ENCODE measurements at regions not wholly inside any gene's neighbourhood (a gene's known extent, or its start where the extent isn't known, plus 50 kb on each side); places are given as distances from the start of the nearest gene placed in this dataset.

GRCh38 chr2:15800495-15801329, 139.6 kb upstream of the MYCN start:
- Mint-ChIP-seq H3K36me3 (ENCODE audit: low read depth) (no peaks in the 10 kb centered on the region), H3K9me3 (no peaks in the 10 kb centered on the region), H3K4me3 (no peak overlapping the region), H3K27me3 (no peaks in the 10 kb centered on the region), H3K27ac (no peak overlapping the region), H3K4me1 (no peaks in the 10 kb centered on the region)
- POLR2A ChIA-PET = no interaction called here
- CTCF ChIA-PET = no interaction called here
- intact Hi-C loops (cut with micrococcal nuclease) = no loop called here
- DNase-seq = no peak
- TF ChIP-seq, protein P1, sequence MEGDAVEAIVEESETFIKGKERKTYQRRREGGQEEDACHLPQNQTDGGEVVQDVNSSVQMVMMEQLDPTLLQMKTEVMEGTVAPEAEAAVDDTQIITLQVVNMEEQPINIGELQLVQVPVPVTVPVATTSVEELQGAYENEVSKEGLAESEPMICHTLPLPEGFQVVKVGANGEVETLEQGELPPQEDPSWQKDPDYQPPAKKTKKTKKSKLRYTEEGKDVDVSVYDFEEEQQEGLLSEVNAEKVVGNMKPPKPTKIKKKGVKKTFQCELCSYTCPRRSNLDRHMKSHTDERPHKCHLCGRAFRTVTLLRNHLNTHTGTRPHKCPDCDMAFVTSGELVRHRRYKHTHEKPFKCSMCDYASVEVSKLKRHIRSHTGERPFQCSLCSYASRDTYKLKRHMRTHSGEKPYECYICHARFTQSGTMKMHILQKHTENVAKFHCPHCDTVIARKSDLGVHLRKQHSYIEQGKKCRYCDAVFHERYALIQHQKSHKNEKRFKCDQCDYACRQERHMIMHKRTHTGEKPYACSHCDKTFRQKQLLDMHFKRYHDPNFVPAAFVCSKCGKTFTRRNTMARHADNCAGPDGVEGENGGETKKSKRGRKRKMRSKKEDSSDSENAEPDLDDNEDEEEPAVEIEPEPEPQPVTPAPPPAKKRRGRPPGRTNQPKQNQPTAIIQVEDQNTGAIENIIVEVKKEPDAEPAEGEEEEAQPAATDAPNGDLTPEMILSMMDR (IDR thresholded peaks at IDR 0.05) = no peak
- ATAC-seq (ENCODE audit: low read depth) = no peak

GRCh38 chr2:15801439-15801838, 138.9 kb upstream of the MYCN start:
- CTCF ChIA-PET = no interaction called here
- intact Hi-C loops (cut with micrococcal nuclease) = no loop called here
- H3K27me3 Mint-ChIP-seq = no peaks in the 10 kb centered on the region
- no peak overlapping the region for H3K4me3 Mint-ChIP-seq
- POLR2A ChIA-PET = no interaction called here
- no peak for DNase-seq
- no peaks in the 10 kb centered on the region for H3K36me3 Mint-ChIP-seq (ENCODE audit: low read depth)
- no peaks in the 10 kb centered on the region for H3K4me1 Mint-ChIP-seq
- TF ChIP-seq, protein P1 (IDR thresholded peaks at IDR 0.05) = no peak
- H3K27ac Mint-ChIP-seq = no peak overlapping the region
- no peaks in the 10 kb centered on the region for H3K9me3 Mint-ChIP-seq
- no peak for ATAC-seq (ENCODE audit: low read depth)

GRCh38 chr2:15801904-15802303, 138.4 kb upstream of the MYCN start:
- POLR2A ChIA-PET = no interaction called here
- Mint-ChIP-seq H3K4me1 (no peaks in the 10 kb centered on the region), H3K36me3 (ENCODE audit: low read depth) (no peaks in the 10 kb centered on the region), H3K27ac (no peak overlapping the region), H3K9me3 (no peaks in the 10 kb centered on the region), H3K27me3 (no peaks in the 10 kb centered on the region), H3K4me3 (no peak overlapping the region)
- TF ChIP-seq, protein P1 (IDR thresholded peaks at IDR 0.05) = no peak
- DNase-seq (no peak), ATAC-seq (ENCODE audit: low read depth) (no peak)
- intact Hi-C loops (cut with micrococcal nuclease) = no loop called here
- CTCF ChIA-PET = no interaction called here

DNA sequence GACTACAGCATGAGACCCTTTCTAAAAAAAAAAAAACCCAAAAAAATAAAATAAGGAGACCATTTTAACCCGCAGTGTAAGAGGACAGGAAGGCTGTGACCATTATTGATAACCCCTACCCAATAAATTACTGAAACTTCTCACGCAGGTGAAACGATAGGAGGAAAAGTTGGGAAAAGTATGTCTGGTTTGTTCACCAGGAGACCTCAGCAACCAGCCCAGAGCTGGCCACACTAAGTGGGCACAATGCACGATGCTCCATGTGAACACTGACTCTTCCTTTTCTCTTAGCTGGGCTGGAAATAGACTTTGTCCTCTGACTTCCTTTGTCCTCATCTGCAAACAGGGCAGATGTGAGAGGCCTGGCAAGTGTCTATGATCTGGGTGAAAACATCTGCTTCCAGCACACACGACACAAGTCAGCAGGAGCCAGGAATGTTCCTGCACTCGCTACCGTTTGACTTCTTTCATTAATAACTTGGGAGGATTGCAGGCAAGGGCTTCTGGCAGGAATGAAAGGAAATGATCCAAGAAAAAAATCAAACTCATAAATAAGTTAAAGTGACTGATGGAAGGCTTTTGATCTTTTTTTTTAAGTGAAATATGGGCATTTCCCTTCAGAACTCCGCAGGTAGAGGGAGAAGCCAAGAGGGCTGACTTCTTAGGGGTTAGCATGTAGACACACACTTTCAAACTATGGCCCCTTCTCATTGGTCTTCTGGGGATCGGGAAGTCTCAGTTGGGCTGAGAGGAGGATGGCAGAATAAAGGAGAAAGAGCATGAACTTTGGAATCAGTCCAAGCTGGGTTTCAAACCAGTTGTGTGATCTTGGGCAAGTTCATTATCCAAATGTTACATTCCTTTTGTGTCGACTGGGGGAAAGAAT, 137.4 kb upstream of the MYCN start:
- ChIA-PET POLR2A (no interaction called here), CTCF (no interaction called here)
- Mint-ChIP-seq H3K27ac (no peak overlapping the region), H3K4me1 (no peaks in the 10 kb centered on the region), H3K36me3 (ENCODE audit: low read depth) (no peaks in the 10 kb centered on the region), H3K27me3 (no peaks in the 10 kb centered on the region), H3K9me3 (no peaks in the 10 kb centered on the region), H3K4me3 (no peak overlapping the region)
- intact Hi-C loops (cut with micrococcal nuclease) = no loop called here
- no peak for DNase-seq
- no peak for ATAC-seq (ENCODE audit: low read depth)
- TF ChIP-seq, protein P1 (IDR thresholded peaks at IDR 0.05) = no peak

- TF ChIP-seq, protein P1 (IDR thresholded peaks at IDR 0.05) = no peak
- Mint-ChIP-seq H3K27ac (no peak overlapping the region), H3K4me1 (no peaks in the 10 kb centered on the region), H3K4me3 (no peak overlapping the region), H3K9me3 (no peaks in the 10 kb centered on the region), H3K36me3 (ENCODE audit: low read depth) (no peaks in the 10 kb centered on the region), H3K27me3 (no peaks in the 10 kb centered on the region)
- DNase-seq (no peak), ATAC-seq (ENCODE audit: low read depth) (no peak)
- ChIA-PET CTCF (no interaction called here), POLR2A (no interaction called here)
- intact Hi-C loops (cut with micrococcal nuclease) = no loop called here
Observed at GRCh38 chr2:15803543-15804245, 136.7 kb upstream of the MYCN start.

All from activated B cell treated with CpG ODN at 0.5 μM for 24 hours (primary cell).